BLaER1 treated with 17β-estradiol and CSF1 and Interleukin-3, amounts not matched to agents 10 nM and 100 nM (cell line): ENCODE measurements at regions not wholly inside any gene's neighbourhood (a gene's known extent, or its start where the extent isn't known, plus 50 kb on each side); places are given as distances from the start of the nearest gene placed in this dataset.

Experiments used
- H3K27ac ChIP-seq, 11 experiments: shearing (Covaris generic); formaldehyde crosslinking; 2 replicates each; pipeline ENCODE4 v1.8.1; 2022
- H3K27me3 ChIP-seq, 11 experiments: shearing (Covaris generic); formaldehyde crosslinking; 2 replicates each; pipeline ENCODE4 v1.8.1; 2022
- H3K36me3 ChIP-seq, 11 experiments: shearing (Covaris generic); formaldehyde crosslinking; 2 replicates each; pipeline ENCODE4 v1.8.1; 2022
- H3K4me1 ChIP-seq, 10 experiments: shearing (Covaris generic); formaldehyde crosslinking; 2 replicates each; pipeline ENCODE4 v1.8.1; 2022
- H3K4me2 ChIP-seq, 11 experiments: shearing (Covaris generic); formaldehyde crosslinking; 2 replicates each; pipeline ENCODE4 v1.8.1; 2022
- H3K4me3 ChIP-seq, 10 experiments: shearing (Covaris generic); formaldehyde crosslinking; 2 replicates each; pipeline ENCODE4 v1.8.1; 2022
- H3K9ac ChIP-seq, 11 experiments: shearing (Covaris generic); formaldehyde crosslinking; 2 replicates each; pipeline ENCODE4 v1.8.1; 2022
- H3K9me3 ChIP-seq, 11 experiments: shearing (Covaris generic); formaldehyde crosslinking; replicated peaks in 1 of 11; 2 replicates each; pipeline ENCODE4 v1.8.1; 2022
- H4K20me1 ChIP-seq, 11 experiments: shearing (Covaris generic); formaldehyde crosslinking; 2 replicates each; pipeline ENCODE4 v1.8.1; 2022
- Cebpa-rat ChIP-seq, 11 experiments: shearing (Covaris generic); IDR thresholded peaks; 2 replicates each; pipeline ENCODE4 v1.8.1; 2022

GRCh38 chr19:32269831-32270230 lies 75.6 kb upstream of the ZNF507 start:
- H3K9ac ChIP-seq = no peak overlapping the region
- no peak overlapping the region for H3K27ac ChIP-seq
- peaks cover 14 to 24% (median 17%) of the 10 kb centered on the region in 11 experiments for H3K9me3 ChIP-seq
- TF ChIP-seq Cebpa-rat (IDR thresholded peaks at IDR 0.05) = no peak
- H3K4me2 ChIP-seq = no peak overlapping the region
- no peaks in the 10 kb centered on the region for H4K20me1 ChIP-seq
- H3K27me3 ChIP-seq = peaks cover 0 to 9% (median 0%) of the 10 kb centered on the region in 11 experiments; a peak in 2 of 22 replicates
- H3K4me3 ChIP-seq = no peak overlapping the region
- H3K36me3 ChIP-seq = no peaks in the 10 kb centered on the region
- peaks cover 15 to 22% (median 18%) of the 10 kb centered on the region in 10 experiments for H3K4me1 ChIP-seq

- H3K4me1 ChIP-seq = 0 out of 20 replicates have a peak, but pooled peaks cover 0 to 2% (median 0%) of the 10 kb centered on the region in 10 experiments
- H3K9me3 ChIP-seq = peaks cover 14 to 29% (median 19%) of the 10 kb centered on the region in 11 experiments
- H3K27ac ChIP-seq = no peak overlapping the region
- H3K4me2 ChIP-seq = no peak overlapping the region
- TF ChIP-seq Cebpa-rat (IDR thresholded peaks at IDR 0.05) = no peak
- H3K36me3 ChIP-seq = no peaks in the 10 kb centered on the region
- H3K27me3 ChIP-seq = no peaks in the 10 kb centered on the region
- H3K4me3 ChIP-seq = no peak overlapping the region
- no peaks in the 10 kb centered on the region for H4K20me1 ChIP-seq
- no peak overlapping the region for H3K9ac ChIP-seq
Measured at GRCh38 chr19:32273483-32273882, 71.9 kb upstream of the ZNF507 start.

GRCh38 chr19:32287086-32287485 lies 58.3 kb upstream of the ZNF507 start:
- H3K9me3 ChIP-seq = no peaks in the 10 kb centered on the region; a peak in 1 of 22 replicates
- peak in 8 of 11 experiments; percentile 76 to 98 (median 92); a peak in 17 of 22 replicates for TF ChIP-seq Cebpa-rat (IDR thresholded peaks at IDR 0.05)
- peak overlapping the region; percentile 77 to 97 (median 88) for H3K4me2 ChIP-seq
- H3K27me3 ChIP-seq = peaks cover 0 to 46% (median 0%) of the 10 kb centered on the region in 11 experiments; a peak in 4 of 22 replicates
- peak overlapping the region in 7 of 10 experiments; percentile 36 to 60 (median 51); a peak in 10 of 20 replicates for H3K4me3 ChIP-seq
- peaks cover 23 to 52% (median 47%) of the 10 kb centered on the region in 10 experiments for H3K4me1 ChIP-seq
- H3K9ac ChIP-seq = peak overlapping the region in 9 of 11 experiments; percentile 63 to 86 (median 75); a peak in 18 of 22 replicates
- H4K20me1 ChIP-seq = no peaks in the 10 kb centered on the region
- peak overlapping the region in 9 of 11 experiments; percentile 65 to 95 (median 89); a peak in 18 of 22 replicates for H3K27ac ChIP-seq
- no peaks in the 10 kb centered on the region for H3K36me3 ChIP-seq

- peak overlapping the region in 9 of 11 experiments; percentile 65 to 95 (median 89); a peak in 18 of 22 replicates for H3K27ac ChIP-seq
- H3K4me1 ChIP-seq = peaks cover 23 to 52% (median 47%) of the 10 kb centered on the region in 10 experiments
- H3K36me3 ChIP-seq = no peaks in the 10 kb centered on the region
- H3K9me3 ChIP-seq = no peaks in the 10 kb centered on the region; a peak in 1 of 22 replicates
- no peaks in the 10 kb centered on the region for H4K20me1 ChIP-seq
- no peak for TF ChIP-seq Cebpa-rat (IDR thresholded peaks at IDR 0.05)
- H3K4me2 ChIP-seq = peak overlapping the region; percentile 77 to 97 (median 88)
- peak overlapping the region in 10 of 11 experiments; percentile 51 to 86 (median 72); a peak in 18 of 22 replicates for H3K9ac ChIP-seq
- H3K4me3 ChIP-seq = peak overlapping the region; percentile 28 to 60 (median 44); a peak in 16 of 20 replicates
- peaks cover 0 to 46% (median 0%) of the 10 kb centered on the region in 11 experiments; a peak in 4 of 22 replicates for H3K27me3 ChIP-seq
Measured at GRCh38 chr19:32287811-32288227, 57.6 kb upstream of the ZNF507 start.

- Histone ChIP-seq H3K4me1 (peaks cover 23 to 52% (median 47%) of the 10 kb centered on the region in 10 experiments), H3K27ac (0 out of 22 replicates have a peak overlapping the region, but pooled peaks of 1 of the 11 experiments have one; percentile 77), H3K4me3 (no peak overlapping the region), H3K4me2 (peak overlapping the region; percentile 21 to 97 (median 87); a peak in 21 of 22 replicates), H3K27me3 (peaks cover 0 to 49% (median 0%) of the 10 kb centered on the region in 11 experiments; a peak in 4 of 22 replicates), H4K20me1 (no peaks in the 10 kb centered on the region), H3K36me3 (no peaks in the 10 kb centered on the region), H3K9ac (no peak overlapping the region), H3K9me3 (no peaks in the 10 kb centered on the region)
- no peak for TF ChIP-seq Cebpa-rat (IDR thresholded peaks at IDR 0.05)
Measured at GRCh38 chr19:32289566-32290210, 55.7 kb upstream of the ZNF507 start.

GRCh38 chr19:32291876-32292275 lies 53.5 kb upstream of the ZNF507 start:
- peaks cover 0 to 43% (median 0%) of the 10 kb centered on the region in 11 experiments; a peak in 4 of 22 replicates for H3K27me3 ChIP-seq
- peaks cover 19 to 36% (median 32%) of the 10 kb centered on the region in 10 experiments for H3K4me1 ChIP-seq
- H4K20me1 ChIP-seq = no peaks in the 10 kb centered on the region
- no peak overlapping the region for H3K4me2 ChIP-seq
- TF ChIP-seq Cebpa-rat (IDR thresholded peaks at IDR 0.05) = no peak
- no peak overlapping the region for H3K4me3 ChIP-seq
- H3K9ac ChIP-seq = no peak overlapping the region
- no peak overlapping the region for H3K27ac ChIP-seq
- no peaks in the 10 kb centered on the region for H3K36me3 ChIP-seq
- no peaks in the 10 kb centered on the region for H3K9me3 ChIP-seq

- Histone ChIP-seq H3K9me3 (peaks cover 0 to 19% (median 7%) of the 10 kb centered on the region in 11 experiments; a peak in 12 of 22 replicates), H3K27me3 (peaks cover 0 to 30% (median 0%) of the 10 kb centered on the region in 11 experiments; a peak in 4 of 22 replicates), H3K4me2 (no peak overlapping the region), H3K9ac (no peak overlapping the region), H3K4me1 (peaks cover 2 to 6% (median 3%) of the 10 kb centered on the region in 10 experiments), H3K36me3 (no peaks in the 10 kb centered on the region), H3K27ac (no peak overlapping the region), H3K4me3 (no peak overlapping the region), H4K20me1 (no peaks in the 10 kb centered on the region)
- TF ChIP-seq Cebpa-rat (IDR thresholded peaks at IDR 0.05) = no peak
Measured at GRCh38 chr19:32294871-32295438, 50.5 kb upstream of the ZNF507 start.
